WTC11 (cell line): ENCODE measurements at regions not wholly inside any gene's neighbourhood (a gene's known extent, or its start where the extent isn't known, plus 50 kb on each side); places are given as distances from the start of the nearest gene placed in this dataset.

Experiments
- ATAC-seq: fragments of 200-7000 bp; cut with Tn5 transposase; 2 replicates; pipeline ENCODE4 v1.10.0; 2021; ENCODE audit warnings: mild to moderate bottlenecking, moderate library complexity
- CTCF ChIA-PET: fragments of 300-600 bp; sonication (Branson Sonifier 250); formaldehyde crosslinking; loops from one replicate; lab custom pipeline; 2021; ENCODE audit warnings: antibody characterized with exemption; lab: Charles Lee
- POLR2A ChIA-PET: fragments of 350-600 bp; sonication (Branson Sonifier 250); formaldehyde crosslinking; loops from one replicate; lab custom pipeline; 2021; ENCODE audit warnings: antibody characterized with exemption; lab: Charles Lee
- DNase-seq: peaks from one replicate; pipeline ENCODE4 v3.0.0; 2021; ENCODE audit warnings: low spot score
- H3K27ac Mint-ChIP-seq: 2 replicates; pipeline ENCODE4 v1.8.0; 2021; ENCODE audit warnings: mixed read lengths
- H3K27me3 Mint-ChIP-seq: 2 replicates; pipeline ENCODE4 v1.8.0; 2021; ENCODE audit warnings: low read depth, mild to moderate bottlenecking, moderate library complexity, mixed read lengths
- H3K36me3 Mint-ChIP-seq: 2 replicates; pipeline ENCODE4 v1.8.0; 2021; ENCODE audit warnings: mixed read lengths
- H3K4me1 Mint-ChIP-seq: 2 replicates; pipeline ENCODE4 v1.8.0; 2022; ENCODE audit warnings: mixed read lengths
- H3K4me3 Mint-ChIP-seq: 2 replicates; pipeline ENCODE4 v1.8.0; 2021; ENCODE audit warnings: mild to moderate bottlenecking, moderate library complexity, mixed read lengths
- H3K9me3 Mint-ChIP-seq: 2 replicates; pipeline ENCODE4 v1.8.0; 2021; ENCODE audit warnings: mixed read lengths
- ATF1 ChIP-seq: sonication (generic); formaldehyde crosslinking; IDR thresholded peaks from 2 replicates; pipeline ENCODE4 v1.8.1; 2023; ENCODE audit warnings: mild to moderate bottlenecking, moderate library complexity, missing genetic modification reagents
- E2F5 ChIP-seq: sonication (generic); formaldehyde crosslinking; IDR thresholded peaks from 2 replicates; pipeline ENCODE4 v1.8.1; 2022; ENCODE audit warnings: mild to moderate bottlenecking, moderate library complexity, missing genetic modification reagents
- ELF4 ChIP-seq: sonication (generic); formaldehyde crosslinking; IDR thresholded peaks from 2 replicates; pipeline ENCODE4 v1.8.1; 2022; ENCODE audit warnings: low read depth, mild to moderate bottlenecking, moderate library complexity, missing genetic modification reagents
- FOXJ3 ChIP-seq: sonication (generic); formaldehyde crosslinking; IDR thresholded peaks from 2 replicates; pipeline ENCODE4 v1.9.0; 2021; ENCODE audit warnings: missing genetic modification reagents, mild to moderate bottlenecking, borderline replicate concordance
- FOXP4 ChIP-seq: sonication (generic); formaldehyde crosslinking; IDR thresholded peaks from 2 replicates; pipeline ENCODE4 v1.8.0; 2022; ENCODE audit warnings: mild to moderate bottlenecking, missing genetic modification reagents
- KAT7 ChIP-seq: sonication (generic); formaldehyde crosslinking; IDR thresholded peaks from 2 replicates; pipeline ENCODE4 v1.8.1; 2023; ENCODE audit warnings: missing genetic modification reagents, mild to moderate bottlenecking, borderline replicate concordance
- TCF7 ChIP-seq: sonication (generic); formaldehyde crosslinking; IDR thresholded peaks from 2 replicates; pipeline ENCODE4 v1.8.0; 2022; ENCODE audit warnings: mild to moderate bottlenecking, low read depth, missing genetic modification reagents, moderate library complexity
- ZNF121 ChIP-seq: sonication (generic); formaldehyde crosslinking; IDR thresholded peaks from 2 replicates; pipeline ENCODE4 v1.8.0; 2023; ENCODE audit warnings: missing genetic modification reagents
- ZNF281 ChIP-seq: sonication (generic); formaldehyde crosslinking; IDR thresholded peaks from 2 replicates; pipeline ENCODE4 v1.8.0; 2023; ENCODE audit warnings: mild to moderate bottlenecking, missing genetic modification reagents
- ZNF317 ChIP-seq: sonication (generic); formaldehyde crosslinking; IDR thresholded peaks from 2 replicates; pipeline ENCODE4 v1.8.1; 2023; ENCODE audit warnings: low read depth, mild to moderate bottlenecking, moderate library complexity, missing genetic modification reagents, borderline replicate concordance
- ZNF416 ChIP-seq: fragments of 250-450 bp; sonication (Bioruptor Pico); IDR thresholded peaks from 2 replicates; pipeline ENCODE4 v1.9.0; 2021; ENCODE audit warnings: mild to moderate bottlenecking, inconsistent platforms
- ZNF423 ChIP-seq: fragments of 250-450 bp; sonication (Bioruptor Pico); IDR thresholded peaks from 2 replicates; pipeline ENCODE4 v2.1.2; 2022; ENCODE audit warnings: mild to moderate bottlenecking, moderate library complexity
- ZNF532 ChIP-seq: fragments of 250-450 bp; sonication (Bioruptor Pico); IDR thresholded peaks from 2 replicates; pipeline ENCODE4 v1.9.0; 2021; ENCODE audit warnings: mild to moderate bottlenecking, borderline replicate concordance

- no peak for TF ChIP-seq ZNF532 (CRISPR knock-in tag)
- no peak for TF ChIP-seq ZNF317
- TF ChIP-seq ZNF121 (CRISPR knock-in tag), result no peak
- no peak for TF ChIP-seq FOXP4 (CRISPR knock-in tag)
- no peak for TF ChIP-seq ATF1 (CRISPR knock-in tag)
Measured at GRCh38 chr4:116391020-116391419, 694.4 kb downstream of the TRAM1L1 start (continued).

GRCh38 chr4:116389139-116389538 is 696.2 kb downstream of the TRAM1L1 start:
- ChIA-PET CTCF (no interaction called here), POLR2A (no interaction called here)
- H3K27ac Mint-ChIP-seq, result no peak overlapping the region
- no peaks in the 10 kb centered on the region for H3K9me3 Mint-ChIP-seq
- DNase-seq, result no peak
- no peak overlapping the region for H3K4me3 Mint-ChIP-seq
- H3K4me1 Mint-ChIP-seq, result 0 out of 2 replicates have a peak, but pooled peaks cover 5% of the 10 kb centered on the region
- no peaks in the 10 kb centered on the region for H3K27me3 Mint-ChIP-seq
- no peak for TF ChIP-seq ELF4 (CRISPR knock-in tag)
- TF ChIP-seq ZNF416 (CRISPR knock-in tag), result no peak
- no peak for TF ChIP-seq KAT7
- TF ChIP-seq FOXJ3 (CRISPR knock-in tag), result no peak
- TF ChIP-seq E2F5 (CRISPR knock-in tag), result no peak
- no peak for TF ChIP-seq ZNF423
- no peak for TF ChIP-seq ZNF281 (CRISPR knock-in tag)
- TF ChIP-seq TCF7 (CRISPR knock-in tag), result no peak
- no peak for TF ChIP-seq FOXP4 (CRISPR knock-in tag)
- TF ChIP-seq, all 79 proteins: peak for 0
- H3K36me3 Mint-ChIP-seq, result no peaks in the 10 kb centered on the region
- ATAC-seq, result no peak
